ENCODE measurements at regions not wholly inside any gene's neighbourhood (a gene's known extent, or its start where the extent isn't known, plus 50 kb on each side); places are given as distances from the start of the nearest gene placed in this dataset.
"Not testable (repeated sequence)": the region's sequence is repeated elsewhere in the genome, so short reads cannot be mapped to it uniquely, and the experiment has no call there.

GRCh38 chr15:84530751-84531150 is 70.1 kb upstream of the ZSCAN2 start:
- ATAC-seq (ENCODE audit: low read depth); H3K4me1 ChIP-seq (ENCODE audit: control insufficient read depth, insufficient read depth, low read length); H3K27me3 ChIP-seq (ENCODE audit: control insufficient read depth, insufficient read depth, low read length); in situ Hi-C loops (cut with MboI; ENCODE audit: low sequenced_read_pairs); H3K9me3 ChIP-seq (ENCODE audit: control insufficient read depth, insufficient read depth, low read length); H3K9me1 ChIP-seq (ENCODE audit: insufficient read depth, low read length); H2BK120ac ChIP-seq (ENCODE audit: low read depth, low read length); H4K20me1 ChIP-seq (ENCODE audit: insufficient read depth, low read length); H2BK20ac ChIP-seq (ENCODE audit: low read depth, low read length); H4K5ac ChIP-seq (ENCODE audit: low read depth, low read length); H3K4me2 ChIP-seq (ENCODE audit: low read depth, low read length); H2AK9ac ChIP-seq (replicated peaks; ENCODE audit: low read depth, low read length, poor library complexity); H3K27ac ChIP-seq (ENCODE audit: insufficient read depth, low read length); POLR2A ChIA-PET (ENCODE audit: unreplicated experiment); H3K9ac ChIP-seq (ENCODE audit: low read depth, low read length); H4K8ac ChIP-seq (ENCODE audit: low read depth in 2 of 2, low read length in 2 of 2); DNase-seq; dilution Hi-C loops (cut with HindIII; ENCODE audit: low sequenced_read_pairs, unreplicated experiment); H3K14ac ChIP-seq (replicated peaks; ENCODE audit: low read depth, low read length); H3K18ac ChIP-seq (ENCODE audit: low read depth, low read length); H2AK5ac ChIP-seq (ENCODE audit: low read depth, low read length); intact Hi-C loops (cut with micrococcal nuclease); CTCF ChIA-PET; H2AFZ ChIP-seq (replicated peaks; ENCODE audit: low read length, poor library complexity); H3K4ac ChIP-seq (ENCODE audit: low read depth, low read length); H3K79me1 ChIP-seq (ENCODE audit: low read depth in 1 of 2, low read length in 2 of 2); BruUV-seq (replicated peaks); H3K4me3 ChIP-seq (ENCODE audit: insufficient read depth, low read depth, low read length); H3K23ac ChIP-seq (ENCODE audit: low read depth, low read length); H3K36me3 ChIP-seq (ENCODE audit: control insufficient read depth, insufficient read depth, low read length); H3K56ac ChIP-seq (ENCODE audit: extremely low read depth, insufficient read depth, low read length); H2BK15ac ChIP-seq (ENCODE audit: low read depth, low read length): not testable (repeated sequence)
- peak overlapping the region; percentile 33 for H2BK5ac ChIP-seq (ENCODE audit: low read depth, low read length, poor library complexity, severe bottlenecking)
- WGBS, 2 experiments (ENCODE audit: extremely low coverage in 2 of 2, insufficient read length in 1 of 2), result no CpG with 5 or more reads among the region's 4 CpGs
- H4K91ac ChIP-seq (ENCODE audit: insufficient read depth, low read depth, low read length), result peak overlapping the region; percentile 37; the same call in 1 of the 2 replicates

DNA sequence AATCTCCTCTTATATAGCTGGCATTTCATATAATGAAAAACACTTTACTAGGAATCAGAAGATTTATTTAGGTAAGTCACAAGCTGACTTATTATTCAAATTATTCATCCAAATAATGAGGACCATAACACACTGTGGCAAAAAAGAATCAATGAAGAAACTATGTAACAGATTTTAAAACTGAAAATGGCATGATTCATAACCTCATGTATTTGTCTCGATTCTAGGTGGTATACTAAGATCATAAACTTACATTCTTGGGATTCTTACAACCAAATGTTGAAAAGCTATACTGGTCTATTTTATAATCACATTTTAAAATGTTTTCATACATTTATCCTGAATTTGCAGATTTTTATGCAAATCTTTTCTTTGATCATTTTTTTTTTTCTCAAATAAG is 69.6 kb upstream of the ZSCAN2 start:
- H2BK5ac ChIP-seq (ENCODE audit: low read depth, low read length, poor library complexity, severe bottlenecking), result peak overlapping the region; percentile 33
- H3K23ac ChIP-seq (ENCODE audit: low read depth, low read length); H3K9ac ChIP-seq (ENCODE audit: low read depth, low read length); H2BK20ac ChIP-seq (ENCODE audit: low read depth, low read length); H3K36me3 ChIP-seq (ENCODE audit: control insufficient read depth, insufficient read depth, low read length); H2BK120ac ChIP-seq (ENCODE audit: low read depth, low read length); H3K14ac ChIP-seq (replicated peaks; ENCODE audit: low read depth, low read length); DNase-seq; H3K4me1 ChIP-seq (ENCODE audit: control insufficient read depth, insufficient read depth, low read length); H4K5ac ChIP-seq (ENCODE audit: low read depth, low read length); H3K79me1 ChIP-seq (ENCODE audit: low read depth in 1 of 2, low read length in 2 of 2); H2AFZ ChIP-seq (replicated peaks; ENCODE audit: low read length, poor library complexity); H3K56ac ChIP-seq (ENCODE audit: extremely low read depth, insufficient read depth, low read length); H2BK15ac ChIP-seq (ENCODE audit: low read depth, low read length); H3K9me3 ChIP-seq (ENCODE audit: control insufficient read depth, insufficient read depth, low read length); H3K27ac ChIP-seq (ENCODE audit: insufficient read depth, low read length); CTCF ChIA-PET; H3K9me1 ChIP-seq (ENCODE audit: insufficient read depth, low read length); ATAC-seq (ENCODE audit: low read depth); H2AK5ac ChIP-seq (ENCODE audit: low read depth, low read length); H3K4me2 ChIP-seq (ENCODE audit: low read depth, low read length); H4K20me1 ChIP-seq (ENCODE audit: insufficient read depth, low read length); intact Hi-C loops (cut with micrococcal nuclease); H3K18ac ChIP-seq (ENCODE audit: low read depth, low read length); H3K4ac ChIP-seq (ENCODE audit: low read depth, low read length); H2AK9ac ChIP-seq (replicated peaks; ENCODE audit: low read depth, low read length, poor library complexity); dilution Hi-C loops (cut with HindIII; ENCODE audit: low sequenced_read_pairs, unreplicated experiment); POLR2A ChIA-PET (ENCODE audit: unreplicated experiment); H3K27me3 ChIP-seq (ENCODE audit: control insufficient read depth, insufficient read depth, low read length); in situ Hi-C loops (cut with MboI; ENCODE audit: low sequenced_read_pairs); H4K91ac ChIP-seq (ENCODE audit: insufficient read depth, low read depth, low read length); BruUV-seq (replicated peaks); H4K8ac ChIP-seq (ENCODE audit: low read depth in 2 of 2, low read length in 2 of 2); H3K4me3 ChIP-seq (ENCODE audit: insufficient read depth, low read depth, low read length): not testable (repeated sequence)
- WGBS, 2 experiments (ENCODE audit: extremely low coverage in 2 of 2, insufficient read length in 1 of 2), result no CpG with 5 or more reads among the region's 1 CpG

All from IMR-90 (cell line).